ENCODE measurements at regions not wholly inside any gene's neighbourhood (a gene's known extent, or its start where the extent isn't known, plus 50 kb on each side); places are given as distances from the start of the nearest gene placed in this dataset.

DNA sequence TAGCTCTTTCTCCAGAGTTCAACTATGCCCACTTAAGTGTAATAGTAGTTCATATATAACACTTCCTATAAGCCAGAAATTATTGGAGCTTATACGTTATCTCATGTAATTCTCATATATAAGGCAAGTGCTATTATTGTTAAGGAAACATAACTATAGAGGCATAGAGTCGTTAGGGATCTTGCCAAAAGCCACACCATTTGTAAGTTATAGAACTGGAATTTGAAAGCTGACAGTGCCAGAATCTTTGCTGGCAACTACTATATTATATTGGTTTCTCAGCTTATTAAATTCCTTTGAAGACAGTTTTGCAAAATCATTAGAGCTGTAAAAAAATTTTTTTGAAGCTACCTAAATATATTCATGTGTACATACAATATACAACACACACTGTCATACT lies 51.0 kb upstream of the MBNL2 start:
- no peak for TF ChIP-seq POLR2A (IDR thresholded peaks at IDR 0.05)
- TF ChIP-seq CTCF (IDR thresholded peaks at IDR 0.05): no peak
- TF ChIP-seq POLR2AphosphoS5 (IDR thresholded peaks at IDR 0.05): no peak
- no peak for TF ChIP-seq EP300 (IDR thresholded peaks at IDR 0.05)
- intact Hi-C loops (cut with DNase I; ENCODE audit: low total_unique reads): no loop called here
- H3K27me3 ChIP-seq: no peaks in the 10 kb centered on the region
- no peaks in the 10 kb centered on the region for H3K36me3 ChIP-seq
- peaks cover 0 to 15% (median 2%) of the 10 kb centered on the region in 4 donors for H3K4me1 ChIP-seq
- no peak overlapping the region for H3K27ac ChIP-seq
- no peaks in the 10 kb centered on the region for H3K9me3 ChIP-seq
- DNase-seq: no peak
- H3K4me3 ChIP-seq: no peak overlapping the region
- 80 to 98% (median 93%) methylated on average over 2 of the region's 2 CpGs for WGBS, 5 donors

All from stomach (tissue), 8 donors.